GM12878 (cell line): ENCODE measurements at regions not wholly inside any gene's neighbourhood (a gene's known extent, or its start where the extent isn't known, plus 50 kb on each side); places are given as distances from the start of the nearest gene placed in this dataset.

Experiments used
- ATAC-seq: fragments of 200-7000 bp; cut with Tn5 transposase; 3 replicates; pipeline ENCODE4 v1.9.1; 2020; ENCODE audit warnings: mild to moderate bottlenecking, moderate library complexity
- BruUV-seq: library from RNA; stranded (reverse); fragments of 400-500 nt; replicated peaks from 2 replicates; lab custom pipeline; 2021; lab: Mats Ljungman, UMichigan
- CTCF ChIA-PET: fragments of 300-600 bp; sonication (Branson Sonifier 250); formaldehyde crosslinking; extraction: SDS; loops from one replicate; lab custom pipeline; 2021; ENCODE audit warnings: inconsistent platforms; lab: Yijun Ruan, JAX
- POLR2A ChIA-PET: fragments of 350-600 bp; formaldehyde crosslinking; extraction: SDS; loops from one replicate; lab custom pipeline; 2021; ENCODE audit warnings: inconsistent platforms; lab: Charles Lee
- RAD21 ChIA-PET: fragments of 300-600 bp; sonication (Branson Sonifier 250); formaldehyde crosslinking; loops from one replicate; lab custom pipeline; 2023; ENCODE audit warnings: antibody characterized with exemption; ENCODE audit not compliant: unreplicated experiment; lab: Charles Lee
- SMC1A ChIA-PET: fragments of 300-600 bp; sonication (Branson Sonifier 250); formaldehyde crosslinking; loops from one replicate; lab custom pipeline; 2023; ENCODE audit not compliant: unreplicated experiment, uncharacterized antibody; lab: Charles Lee
- DNase-seq: peaks from one replicate; pipeline ENCODE4 v3.0.0-alpha.2; 2011; ENCODE audit warnings: low read depth, low spot score
- FAIRE-seq: peaks from 3 replicates; lab custom pipeline; 2011; peaks lifted over from hg19 to GRCh38; lab: Jason Lieb, UNC
- H2AFZ ChIP-seq: 2 replicates; pipeline ENCODE4 v1.6.0; 2011; ENCODE audit warnings: low read depth, low read length, control low read depth; ENCODE audit not compliant: control insufficient read depth
- H3K27ac ChIP-seq: 2 replicates; pipeline ENCODE4 v1.5.1; 2011; ENCODE audit warnings: control low read depth; ENCODE audit not compliant: control insufficient read depth, insufficient read depth
- H3K27me3 ChIP-seq, 2 experiments: replicated peaks in 1 of 2; 2 replicates each; pipeline versions ENCODE4 v1.6.0 to v1.6.1; 2011; ENCODE audit warnings: low read length in 1 of 2; ENCODE audit not compliant: control insufficient read depth in 2 of 2, insufficient read depth in 2 of 2
- H3K36me3 ChIP-seq, 2 experiments: 2 replicates each; pipeline ENCODE4 v1.5.1; 2011; ENCODE audit warnings: low read length in 1 of 2; ENCODE audit not compliant: control insufficient read depth in 2 of 2, insufficient read depth in 2 of 2
- H3K4me1 ChIP-seq: 2 replicates; pipeline ENCODE4 v1.6.1; 2011; ENCODE audit warnings: mild to moderate bottlenecking, low read length, moderate library complexity, mixed read lengths; ENCODE audit not compliant: control insufficient read depth, insufficient read depth
- H3K4me2 ChIP-seq: 2 replicates; pipeline ENCODE4 v1.6.0; 2011; ENCODE audit warnings: control low read depth; ENCODE audit not compliant: control insufficient read depth, insufficient read depth
- H3K4me3 ChIP-seq: fragments of 200-600 bp; sonication (generic); 2 replicates; pipeline ENCODE4 v1.5.1; 2016
- H3K79me2 ChIP-seq: 2 replicates; pipeline ENCODE4 v1.6.0; 2011; ENCODE audit warnings: low read length; ENCODE audit not compliant: control insufficient read depth, insufficient read depth
- H3K9ac ChIP-seq: 2 replicates; pipeline ENCODE4 v1.8.0; 2011; ENCODE audit warnings: low read length, control low read depth, mixed read lengths; ENCODE audit not compliant: control insufficient read depth, insufficient read depth
- H3K9me3 ChIP-seq: replicated peaks from 3 replicates; pipeline ENCODE4 v1.5.1; 2011; ENCODE audit warnings: mild to moderate bottlenecking, low read length; ENCODE audit not compliant: control insufficient read depth, insufficient read depth
- H4K20me1 ChIP-seq: 2 replicates; pipeline ENCODE4 v1.6.0; 2011; ENCODE audit not compliant: control insufficient read depth, insufficient read depth
- BCL3 ChIP-seq: IDR thresholded peaks from 2 replicates; pipeline ENCODE4 v1.6.1; 2011; ENCODE audit warnings: borderline replicate concordance, low read depth, mild to moderate bottlenecking, moderate library complexity, low read length; ENCODE audit not compliant: insufficient read depth, poor library complexity, severe bottlenecking
- CHD2 ChIP-seq: IDR thresholded peaks from 2 replicates; pipeline ENCODE4 v1.6.1; 2011; ENCODE audit warnings: low read depth, low read length, improper control_type of control experiment, borderline replicate concordance
- CREB1 ChIP-seq: IDR thresholded peaks from 2 replicates; pipeline ENCODE4 v1.6.1; 2012; ENCODE audit warnings: low read depth, mild to moderate bottlenecking, inconsistent platforms
- MTA2 ChIP-seq: fragments of 450-650 bp; IDR thresholded peaks from 2 replicates; pipeline ENCODE4 v1.6.1; 2016; ENCODE audit warnings: low read depth, mild to moderate bottlenecking, moderate library complexity
- RELA ChIP-seq: fragments of 450-650 bp; IDR thresholded peaks from 2 replicates; pipeline ENCODE4 v1.8.0; 2014; ENCODE audit warnings: borderline replicate concordance; ENCODE audit not compliant: partially characterized antibody
- SP1 ChIP-seq: IDR thresholded peaks from one replicate; pipeline ENCODE4 v1.6.1; 2011; ENCODE audit warnings: low read depth, low read length
- SREBF1 ChIP-seq: IDR thresholded peaks from 2 replicates; pipeline ENCODE4 v1.6.1; 2012; ENCODE audit warnings: mild to moderate bottlenecking, low read length
- SRF ChIP-seq, 2 experiments: IDR thresholded peaks; 2 replicates each; pipeline ENCODE4 v1.6.1; 2011; ENCODE audit warnings: low read depth in 2 of 2, low read length in 2 of 2, mild to moderate bottlenecking in 1 of 2, moderate library complexity in 1 of 2
- STAT3 ChIP-seq: IDR thresholded peaks from 2 replicates; pipeline ENCODE4 v1.6.1; 2011; ENCODE audit warnings: low read depth, low read length, improper control_type of control experiment
- WRNIP1 ChIP-seq: IDR thresholded peaks from 2 replicates; pipeline ENCODE4 v1.6.1; 2011; ENCODE audit warnings: low read depth, low read length, improper control_type of control experiment, borderline replicate concordance
- ZNF217 ChIP-seq: fragments of 450-650 bp; IDR thresholded peaks from 2 replicates; pipeline ENCODE4 v1.6.1; 2017; ENCODE audit warnings: antibody characterized with exemption, mild to moderate bottlenecking
- WGBS: methylation state at CpG from one replicate; pipeline ENCODE4 v1.1.6; 2016; ENCODE audit warnings: low lambda C conversion rate; ENCODE audit not compliant: insufficient replicate concordance, insufficient coverage; ENCODE audit errors: missing lambda C conversion rate; 5-methylcytosine and 5-hydroxymethylcytosine counted together
- in situ Hi-C: fragments of 300-500 bp; cut with MboI; formaldehyde crosslinking; loops from 9 replicates; pipeline ENCODE4 v1.14.3; 2018; ENCODE audit warnings: mixed read lengths
- intact Hi-C: fragments of 100-400 bp; cut with micrococcal nuclease; formaldehyde crosslinking; loops from one replicate; pipeline ENCODE4 v1.14.2; 2022; ENCODE audit not compliant: unreplicated experiment

DNA sequence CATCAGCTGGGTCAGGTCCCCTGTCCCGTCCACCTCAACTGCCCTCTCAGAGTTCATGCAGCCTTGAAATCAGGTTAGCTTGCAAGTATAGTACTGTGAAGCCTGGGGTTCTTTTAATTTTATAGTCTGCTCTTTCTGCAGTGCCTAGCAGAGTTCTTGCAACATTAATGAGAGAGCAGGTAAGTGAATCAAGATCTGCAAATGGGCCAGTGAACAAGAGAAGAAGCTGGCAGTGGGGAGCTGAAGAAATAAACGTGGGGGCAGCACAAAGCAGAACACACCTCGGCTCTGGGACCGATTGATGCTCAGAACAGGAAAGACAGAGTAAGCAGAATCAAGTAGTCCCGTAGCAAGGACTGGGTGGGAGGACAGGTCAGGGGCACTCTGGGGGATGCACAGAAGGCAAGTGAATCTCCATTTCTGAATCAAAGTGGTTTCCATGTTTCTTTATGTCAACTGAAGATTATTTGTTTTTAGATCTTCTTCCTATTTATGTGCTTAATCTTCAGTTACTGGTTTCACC lies 675.5 kb downstream of the RNF144A start (continued):
- TF ChIP-seq STAT3, result no peak
- no peak for TF ChIP-seq MTA2

DNA sequence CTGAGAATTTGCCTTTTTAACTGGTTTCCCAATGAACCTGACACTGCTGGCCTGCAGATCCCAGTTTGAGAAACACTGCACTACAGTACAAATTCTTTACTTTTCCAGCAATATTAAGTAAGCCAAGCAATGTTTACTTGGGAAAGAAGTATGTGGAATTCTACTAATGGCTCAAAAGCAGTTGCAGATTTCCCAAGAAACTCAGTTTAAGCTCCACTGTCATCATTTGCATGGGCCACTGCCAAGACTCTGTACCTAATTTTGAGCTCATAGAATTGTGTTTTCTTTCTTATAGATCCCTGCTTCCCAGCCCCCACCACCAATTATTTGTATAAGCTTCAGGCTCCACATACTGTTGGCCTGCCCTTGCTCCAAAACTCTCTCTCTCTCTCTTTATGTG lies 676.1 kb downstream of the RNF144A start:
- Histone ChIP-seq H4K20me1 (no peaks in the 10 kb centered on the region), H3K36me3 (no peaks in the 10 kb centered on the region), H3K4me3 (no peak overlapping the region), H3K79me2 (no peaks in the 10 kb centered on the region), H3K4me1 (no peaks in the 10 kb centered on the region), H2AFZ (no peak overlapping the region), H3K27me3 (no peaks in the 10 kb centered on the region)
- RAD21 ChIA-PET, result no interaction called here
- no peak for ATAC-seq
- DNase-seq, result no peak
- no peak for TF ChIP-seq RELA
- no peak for TF ChIP-seq SRF (IDR thresholded peaks at IDR 0.05; ENCODE audit: low read depth in 2 of 2, low read length in 2 of 2)
- TF ChIP-seq, all 136 proteins: peak for 0
- H3K27ac ChIP-seq, result no peak overlapping the region
- intact Hi-C loops (no loop called here), in situ Hi-C loops (no loop called here)
- CTCF ChIA-PET, result interaction anchor here (0.6 to 1.5 kb wide), 3 partner anchors 12 to 1425 kb away, joined by 3 read pairs; no protein-coding TSS in a partner anchor
- no peak for FAIRE-seq
- POLR2A ChIA-PET, result no interaction called here
- H3K9ac ChIP-seq, result no peak overlapping the region
- SMC1A ChIA-PET, result interaction anchor here (0.8 to 1.5 kb wide), 7 partner anchors 14 to 430 kb away, joined by 3 to 4 read pairs (median 3); no protein-coding TSS in a partner anchor
- no peak overlapping the region for H3K4me2 ChIP-seq
- H3K9me3 ChIP-seq, result no peaks in the 10 kb centered on the region; the same call in 2 of the 3 replicates
- BruUV-seq, result no TSS peak

GRCh38 chr2:7594211-7594610 lies 677.0 kb downstream of the RNF144A start:
- ChIA-PET SMC1A (interaction anchor here (0.7 to 2.3 kb wide), 12 partner anchors 9 to 151 kb away, joined by 3 to 7 read pairs (median 4); no protein-coding TSS in a partner anchor), POLR2A (no interaction called here), CTCF (interaction anchor here (0.6 to 1.5 kb wide), 5 partner anchors 10 to 166 kb away, joined by 3 to 8 read pairs (median 3); no protein-coding TSS in a partner anchor), RAD21 (interaction anchor here (1.1 to 2.3 kb wide), 2 partner anchors 26 to 166 kb away, joined by 3 to 11 read pairs; no protein-coding TSS in a partner anchor)
- H3K79me2 ChIP-seq, result no peaks in the 10 kb centered on the region
- BruUV-seq, result no TSS peak
- in situ Hi-C loops (no loop called here), intact Hi-C loops (no loop called here)
- H3K36me3 ChIP-seq, result no peaks in the 10 kb centered on the region
- no peaks in the 10 kb centered on the region; the same call in 2 of the 3 replicates for H3K9me3 ChIP-seq
- FAIRE-seq (no peak), DNase-seq (no peak), ATAC-seq (no peak)
- H3K27ac ChIP-seq, result no peak overlapping the region
- peaks cover 5% of the 10 kb centered on the region for H3K4me1 ChIP-seq
- H3K27me3 ChIP-seq, result no peaks in the 10 kb centered on the region
- H3K4me2 ChIP-seq, result no peak overlapping the region
- no peak overlapping the region for H3K9ac ChIP-seq
- 62% methylated on average over 4 of the region's 4 CpGs for WGBS
- no peak overlapping the region for H2AFZ ChIP-seq
- no peaks in the 10 kb centered on the region for H4K20me1 ChIP-seq
- TF ChIP-seq ZNF217, result no peak
- no peak for TF ChIP-seq CREB1
- no peak for TF ChIP-seq SREBF1
- TF ChIP-seq CHD2, result no peak
- no peak for TF ChIP-seq BCL3
- no peak for TF ChIP-seq SP1
- no peak for TF ChIP-seq WRNIP1
- H3K4me3 ChIP-seq, result no peak overlapping the region
